WTC11 (cell line): ENCODE measurements at regions not wholly inside any gene's neighbourhood (a gene's known extent, or its start where the extent isn't known, plus 50 kb on each side); places are given as distances from the start of the nearest gene placed in this dataset.

Experiments used
- ATAC-seq: fragments of 200-7000 bp; cut with Tn5 transposase; 2 replicates; pipeline ENCODE4 v1.10.0; 2021; ENCODE audit warnings: mild to moderate bottlenecking, moderate library complexity
- CTCF ChIA-PET: fragments of 300-600 bp; sonication (Branson Sonifier 250); formaldehyde crosslinking; loops from one replicate; lab custom pipeline; 2021; ENCODE audit warnings: antibody characterized with exemption; lab: Charles Lee
- POLR2A ChIA-PET: fragments of 350-600 bp; sonication (Branson Sonifier 250); formaldehyde crosslinking; loops from one replicate; lab custom pipeline; 2021; ENCODE audit warnings: antibody characterized with exemption; lab: Charles Lee
- DNase-seq: peaks from one replicate; pipeline ENCODE4 v3.0.0; 2021; ENCODE audit warnings: low spot score
- H3K27ac Mint-ChIP-seq: 2 replicates; pipeline ENCODE4 v1.8.0; 2021; ENCODE audit warnings: mixed read lengths
- H3K27me3 Mint-ChIP-seq: 2 replicates; pipeline ENCODE4 v1.8.0; 2021; ENCODE audit warnings: low read depth, mild to moderate bottlenecking, moderate library complexity, mixed read lengths
- H3K36me3 Mint-ChIP-seq: 2 replicates; pipeline ENCODE4 v1.8.0; 2021; ENCODE audit warnings: mixed read lengths
- H3K4me1 Mint-ChIP-seq: 2 replicates; pipeline ENCODE4 v1.8.0; 2022; ENCODE audit warnings: mixed read lengths
- H3K4me3 Mint-ChIP-seq: 2 replicates; pipeline ENCODE4 v1.8.0; 2021; ENCODE audit warnings: mild to moderate bottlenecking, moderate library complexity, mixed read lengths
- H3K9me3 Mint-ChIP-seq: 2 replicates; pipeline ENCODE4 v1.8.0; 2021; ENCODE audit warnings: mixed read lengths
- CBFB ChIP-seq: sonication (generic); formaldehyde crosslinking; IDR thresholded peaks from 2 replicates; pipeline ENCODE4 v1.8.1; 2022; ENCODE audit warnings: mild to moderate bottlenecking, low read depth, missing genetic modification reagents
- CREB1 ChIP-seq: sonication (generic); formaldehyde crosslinking; IDR thresholded peaks from 2 replicates; pipeline ENCODE4 v1.8.0; 2023; ENCODE audit warnings: mild to moderate bottlenecking, missing genetic modification reagents
- FOXK1 ChIP-seq: sonication (generic); formaldehyde crosslinking; IDR thresholded peaks from 2 replicates; pipeline ENCODE4 v1.8.0; 2022; ENCODE audit warnings: mild to moderate bottlenecking, moderate library complexity, missing genetic modification reagents
- FOXP4 ChIP-seq: sonication (generic); formaldehyde crosslinking; IDR thresholded peaks from 2 replicates; pipeline ENCODE4 v1.8.0; 2022; ENCODE audit warnings: mild to moderate bottlenecking, missing genetic modification reagents
- HMGXB4 ChIP-seq: sonication (generic); formaldehyde crosslinking; IDR thresholded peaks from 2 replicates; pipeline ENCODE4 v1.8.1; 2023; ENCODE audit warnings: mild to moderate bottlenecking, moderate library complexity, missing genetic modification reagents
- JAZF1 ChIP-seq: fragments of 250-450 bp; sonication (Bioruptor Pico); IDR thresholded peaks from 2 replicates; pipeline ENCODE4 v1.9.0; 2021; ENCODE audit warnings: moderate library complexity, mild to moderate bottlenecking, inconsistent platforms
- MAX ChIP-seq: sonication (generic); formaldehyde crosslinking; IDR thresholded peaks from 2 replicates; pipeline ENCODE4 v1.8.0; 2022; ENCODE audit warnings: mild to moderate bottlenecking, missing genetic modification reagents
- MYBL2 ChIP-seq: sonication (generic); formaldehyde crosslinking; IDR thresholded peaks from 2 replicates; pipeline ENCODE4 v1.8.1; 2023; ENCODE audit warnings: mild to moderate bottlenecking, moderate library complexity, missing genetic modification reagents
- NFE2L1 ChIP-seq: sonication (generic); formaldehyde crosslinking; IDR thresholded peaks from 2 replicates; pipeline ENCODE4 v1.8.1; 2023; ENCODE audit warnings: missing genetic modification reagents
- PRRX2 ChIP-seq: fragments of 250-450 bp; sonication (Bioruptor Pico); IDR thresholded peaks from 2 replicates; pipeline ENCODE4 v1.8.0; 2021; ENCODE audit warnings: mild to moderate bottlenecking
- RELA ChIP-seq: sonication (generic); formaldehyde crosslinking; IDR thresholded peaks from 2 replicates; pipeline ENCODE4 v1.8.1; 2022; ENCODE audit warnings: missing genetic modification reagents, mild to moderate bottlenecking, borderline replicate concordance
- RORB ChIP-seq: fragments of 250-450 bp; sonication (Bioruptor Pico); IDR thresholded peaks from 2 replicates; pipeline ENCODE4 v1.9.0; 2021; ENCODE audit warnings: mild to moderate bottlenecking
- SMAD4 ChIP-seq: sonication (generic); formaldehyde crosslinking; IDR thresholded peaks from 2 replicates; pipeline ENCODE4 v1.8.0; 2022; ENCODE audit warnings: mild to moderate bottlenecking, missing genetic modification reagents
- ZBTB21 ChIP-seq: sonication (generic); formaldehyde crosslinking; IDR thresholded peaks from 2 replicates; pipeline ENCODE4 v1.8.1; 2023; ENCODE audit warnings: mild to moderate bottlenecking, missing genetic modification reagents, borderline replicate concordance
- ZMAT4 ChIP-seq: fragments of 250-450 bp; sonication (Bioruptor Pico); IDR thresholded peaks from 2 replicates; pipeline ENCODE4 v1.9.0; 2021; ENCODE audit warnings: mild to moderate bottlenecking
- ZNF416 ChIP-seq: fragments of 250-450 bp; sonication (Bioruptor Pico); IDR thresholded peaks from 2 replicates; pipeline ENCODE4 v1.9.0; 2021; ENCODE audit warnings: mild to moderate bottlenecking, inconsistent platforms
- TF ChIP-seq, protein P1 (sequence below): fragments of 250-450 bp; sonication (Bioruptor Pico); IDR thresholded peaks from 2 replicates; pipeline ENCODE4 v1.9.0; 2021; ENCODE audit warnings: moderate library complexity, mild to moderate bottlenecking, inconsistent platforms, borderline replicate concordance
- TF ChIP-seq, protein P2 (sequence below): sonication (generic); formaldehyde crosslinking; IDR thresholded peaks from 2 replicates; pipeline ENCODE4 v1.8.0; 2022; ENCODE audit warnings: mild to moderate bottlenecking, missing genetic modification reagents
- TF ChIP-seq, protein P3 (sequence below): sonication (generic); formaldehyde crosslinking; IDR thresholded peaks from 2 replicates; pipeline ENCODE4 v1.8.0; 2023; ENCODE audit warnings: missing genetic modification reagents
- TF ChIP-seq, protein P4 (sequence below): sonication (generic); formaldehyde crosslinking; IDR thresholded peaks from 2 replicates; pipeline ENCODE4 v1.8.1; 2023; ENCODE audit warnings: mild to moderate bottlenecking, missing genetic modification reagents, borderline replicate concordance

DNA sequence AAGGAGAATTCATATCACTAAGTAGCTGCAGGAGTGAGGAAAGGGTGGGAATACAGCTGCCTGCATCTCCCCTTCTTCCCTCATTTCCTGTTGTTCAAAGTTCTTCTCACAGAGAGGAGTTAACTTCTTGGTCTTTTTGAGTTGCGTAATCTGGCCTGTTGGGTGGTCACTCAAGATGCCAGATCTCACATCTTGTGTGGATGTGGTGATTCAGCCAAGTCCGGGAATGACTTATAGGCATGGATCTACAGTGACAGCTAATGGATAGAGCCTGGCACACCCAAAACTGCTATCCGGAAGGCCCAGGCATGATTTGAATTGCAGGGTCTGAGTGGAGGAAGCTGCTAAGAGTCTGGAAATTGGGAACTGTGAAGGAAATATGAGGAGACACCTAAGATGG, 100.2 kb upstream of the SLC35B3 start:
- CTCF ChIA-PET: no interaction called here
- H3K27ac Mint-ChIP-seq: no peak overlapping the region
- H3K27me3 Mint-ChIP-seq: no peaks in the 10 kb centered on the region
- H3K4me3 Mint-ChIP-seq: no peak overlapping the region
- H3K9me3 Mint-ChIP-seq: peaks cover 11% of the 10 kb centered on the region
- ATAC-seq: no peak
- peaks cover 9% of the 10 kb centered on the region for H3K36me3 Mint-ChIP-seq
- no peak for TF ChIP-seq JAZF1
- no peak for TF ChIP-seq RORB (CRISPR knock-in tag)
- no peak for TF ChIP-seq ZNF416 (CRISPR knock-in tag)
- TF ChIP-seq, protein P1, sequence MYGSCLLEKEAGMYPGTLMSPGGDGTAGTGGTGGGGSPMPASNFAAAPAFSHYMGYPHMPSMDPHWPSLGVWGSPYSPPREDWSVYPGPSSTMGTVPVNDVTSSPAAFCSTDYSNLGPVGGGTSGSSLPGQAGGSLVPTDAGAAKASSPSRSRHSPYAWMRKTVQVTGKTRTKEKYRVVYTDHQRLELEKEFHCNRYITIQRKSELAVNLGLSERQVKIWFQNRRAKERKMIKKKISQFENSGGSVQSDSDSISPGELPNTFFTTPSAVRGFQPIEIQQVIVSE (CRISPR knock-in tag): no peak
- TF ChIP-seq MAX (CRISPR knock-in tag): no peak
- TF ChIP-seq FOXP4 (CRISPR knock-in tag): no peak
- TF ChIP-seq PRRX2 (CRISPR knock-in tag): no peak
- no peak for TF ChIP-seq ZMAT4 (CRISPR knock-in tag)
- TF ChIP-seq, protein P2, sequence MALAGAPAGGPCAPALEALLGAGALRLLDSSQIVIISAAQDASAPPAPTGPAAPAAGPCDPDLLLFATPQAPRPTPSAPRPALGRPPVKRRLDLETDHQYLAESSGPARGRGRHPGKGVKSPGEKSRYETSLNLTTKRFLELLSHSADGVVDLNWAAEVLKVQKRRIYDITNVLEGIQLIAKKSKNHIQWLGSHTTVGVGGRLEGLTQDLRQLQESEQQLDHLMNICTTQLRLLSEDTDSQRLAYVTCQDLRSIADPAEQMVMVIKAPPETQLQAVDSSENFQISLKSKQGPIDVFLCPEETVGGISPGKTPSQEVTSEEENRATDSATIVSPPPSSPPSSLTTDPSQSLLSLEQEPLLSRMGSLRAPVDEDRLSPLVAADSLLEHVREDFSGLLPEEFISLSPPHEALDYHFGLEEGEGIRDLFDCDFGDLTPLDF (CRISPR knock-in tag): no peak
- no peak for TF ChIP-seq ZBTB21 (CRISPR knock-in tag)
- no peak for TF ChIP-seq MYBL2 (CRISPR knock-in tag)
- TF ChIP-seq, protein P3, sequence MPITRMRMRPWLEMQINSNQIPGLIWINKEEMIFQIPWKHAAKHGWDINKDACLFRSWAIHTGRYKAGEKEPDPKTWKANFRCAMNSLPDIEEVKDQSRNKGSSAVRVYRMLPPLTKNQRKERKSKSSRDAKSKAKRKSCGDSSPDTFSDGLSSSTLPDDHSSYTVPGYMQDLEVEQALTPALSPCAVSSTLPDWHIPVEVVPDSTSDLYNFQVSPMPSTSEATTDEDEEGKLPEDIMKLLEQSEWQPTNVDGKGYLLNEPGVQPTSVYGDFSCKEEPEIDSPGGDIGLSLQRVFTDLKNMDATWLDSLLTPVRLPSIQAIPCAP: no peak
- no peak for TF ChIP-seq CBFB (CRISPR knock-in tag)
- TF ChIP-seq FOXK1 (CRISPR knock-in tag): no peak
- TF ChIP-seq, protein P4, sequence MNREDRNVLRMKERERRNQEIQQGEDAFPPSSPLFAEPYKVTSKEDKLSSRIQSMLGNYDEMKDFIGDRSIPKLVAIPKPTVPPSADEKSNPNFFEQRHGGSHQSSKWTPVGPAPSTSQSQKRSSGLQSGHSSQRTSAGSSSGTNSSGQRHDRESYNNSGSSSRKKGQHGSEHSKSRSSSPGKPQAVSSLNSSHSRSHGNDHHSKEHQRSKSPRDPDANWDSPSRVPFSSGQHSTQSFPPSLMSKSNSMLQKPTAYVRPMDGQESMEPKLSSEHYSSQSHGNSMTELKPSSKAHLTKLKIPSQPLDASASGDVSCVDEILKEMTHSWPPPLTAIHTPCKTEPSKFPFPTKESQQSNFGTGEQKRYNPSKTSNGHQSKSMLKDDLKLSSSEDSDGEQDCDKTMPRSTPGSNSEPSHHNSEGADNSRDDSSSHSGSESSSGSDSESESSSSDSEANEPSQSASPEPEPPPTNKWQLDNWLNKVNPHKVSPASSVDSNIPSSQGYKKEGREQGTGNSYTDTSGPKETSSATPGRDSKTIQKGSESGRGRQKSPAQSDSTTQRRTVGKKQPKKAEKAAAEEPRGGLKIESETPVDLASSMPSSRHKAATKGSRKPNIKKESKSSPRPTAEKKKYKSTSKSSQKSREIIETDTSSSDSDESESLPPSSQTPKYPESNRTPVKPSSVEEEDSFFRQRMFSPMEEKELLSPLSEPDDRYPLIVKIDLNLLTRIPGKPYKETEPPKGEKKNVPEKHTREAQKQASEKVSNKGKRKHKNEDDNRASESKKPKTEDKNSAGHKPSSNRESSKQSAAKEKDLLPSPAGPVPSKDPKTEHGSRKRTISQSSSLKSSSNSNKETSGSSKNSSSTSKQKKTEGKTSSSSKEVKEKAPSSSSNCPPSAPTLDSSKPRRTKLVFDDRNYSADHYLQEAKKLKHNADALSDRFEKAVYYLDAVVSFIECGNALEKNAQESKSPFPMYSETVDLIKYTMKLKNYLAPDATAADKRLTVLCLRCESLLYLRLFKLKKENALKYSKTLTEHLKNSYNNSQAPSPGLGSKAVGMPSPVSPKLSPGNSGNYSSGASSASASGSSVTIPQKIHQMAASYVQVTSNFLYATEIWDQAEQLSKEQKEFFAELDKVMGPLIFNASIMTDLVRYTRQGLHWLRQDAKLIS (CRISPR knock-in tag): no peak
- no peak for TF ChIP-seq NFE2L1
- no peak for TF ChIP-seq CREB1 (CRISPR knock-in tag)
- TF ChIP-seq SMAD4 (CRISPR knock-in tag): no peak
- TF ChIP-seq HMGXB4: no peak
- no peak for TF ChIP-seq RELA
- H3K4me1 Mint-ChIP-seq: no peaks in the 10 kb centered on the region
- DNase-seq: no peak
- POLR2A ChIA-PET: no interaction called here
